Umbilical cord (tissue), 1 donor: ENCODE measurements at regions not wholly inside any gene's neighbourhood (a gene's known extent, or its start where the extent isn't known, plus 50 kb on each side); places are given as distances from the start of the nearest gene placed in this dataset.
"Not testable (repeated sequence)": the region's sequence is repeated elsewhere in the genome, so short reads cannot be mapped to it uniquely, and the experiment has no call there.

Experiments
- DNase-seq: peaks from one replicate; pipeline ENCODE4 v3.0.0-alpha.2; 2015; ENCODE audit warnings: low spot score

DNA sequence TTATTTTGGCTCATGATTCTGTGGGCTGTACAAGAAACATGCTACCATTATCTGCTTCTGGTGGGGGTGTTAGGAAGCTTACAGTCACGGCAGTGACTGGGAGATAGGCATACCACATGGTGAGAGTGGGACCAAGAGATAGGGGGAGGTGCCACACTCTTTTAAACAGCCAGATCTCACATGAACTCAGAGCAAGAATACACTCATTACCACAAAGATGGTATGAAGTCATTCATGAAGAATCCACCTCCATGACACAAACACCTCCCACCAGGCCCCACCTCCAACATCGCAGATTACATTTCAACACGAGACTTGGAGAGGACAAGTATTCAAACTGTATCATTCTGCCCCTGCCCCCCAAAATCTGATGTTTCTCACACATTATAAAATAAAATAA lies 2396.7 kb downstream of the PCDH7 start:
- DNase-seq = no peak

DNA sequence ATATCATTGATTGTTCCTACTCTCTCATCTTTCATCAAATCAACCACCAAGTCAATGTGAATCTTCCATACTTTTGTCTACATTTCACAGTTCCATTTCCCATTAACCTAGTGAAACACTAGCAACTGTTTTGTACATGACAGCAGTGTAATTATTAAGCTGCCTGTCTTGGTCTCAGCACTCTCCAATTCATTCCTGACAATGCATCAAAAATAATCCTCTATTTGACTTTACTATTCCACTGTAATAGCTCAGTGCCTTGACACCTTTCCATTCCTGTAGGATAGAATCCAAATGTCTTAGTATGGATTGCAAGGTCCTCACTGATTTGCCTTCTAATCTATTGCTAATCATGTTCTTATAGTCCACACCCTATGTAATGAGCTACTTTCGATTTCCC lies 2405.8 kb downstream of the PCDH7 start:
- no peak for DNase-seq

DNA sequence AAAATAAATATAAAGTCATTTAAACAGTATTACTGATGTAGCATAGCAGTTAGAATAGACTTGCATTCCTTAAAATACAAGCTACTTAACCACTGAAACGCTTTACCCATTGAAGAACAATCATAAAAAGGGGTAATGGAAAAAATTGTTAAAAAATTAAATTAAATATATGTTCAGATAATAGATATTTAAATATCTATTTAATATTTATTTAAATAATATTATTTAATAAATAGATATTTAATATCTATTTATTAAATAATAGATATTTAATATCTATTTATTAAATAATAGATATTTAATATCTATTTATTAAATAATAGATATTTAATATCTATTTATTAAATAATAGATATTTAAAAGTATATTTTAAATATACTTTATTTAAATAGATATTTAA lies 2410.5 kb downstream of the PCDH7 start:
- not testable (repeated sequence) for DNase-seq

DNA sequence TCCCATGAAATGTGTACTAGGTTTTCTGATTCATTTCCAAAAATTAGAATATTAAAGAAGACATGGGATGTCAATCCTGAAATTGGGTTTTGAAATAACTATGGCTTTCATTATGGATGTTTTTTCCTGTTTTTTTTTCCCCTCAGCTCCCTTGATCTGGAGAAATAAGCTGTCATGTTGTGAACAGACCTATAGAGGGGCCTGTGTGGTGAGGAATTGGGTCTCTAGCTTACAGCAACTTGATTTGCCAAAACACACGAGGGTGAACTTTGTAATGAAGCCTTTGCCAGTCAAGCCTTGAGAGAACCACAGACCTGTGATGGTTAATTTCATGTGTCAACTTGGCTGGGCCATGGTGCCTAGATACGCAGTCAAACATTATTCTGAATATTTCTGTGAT lies 2413.6 kb downstream of the PCDH7 start:
- no peak for DNase-seq

GRCh38 chr4:33134366-33134765 lies 2414.2 kb downstream of the PCDH7 start:
- DNase-seq = no peak

DNA sequence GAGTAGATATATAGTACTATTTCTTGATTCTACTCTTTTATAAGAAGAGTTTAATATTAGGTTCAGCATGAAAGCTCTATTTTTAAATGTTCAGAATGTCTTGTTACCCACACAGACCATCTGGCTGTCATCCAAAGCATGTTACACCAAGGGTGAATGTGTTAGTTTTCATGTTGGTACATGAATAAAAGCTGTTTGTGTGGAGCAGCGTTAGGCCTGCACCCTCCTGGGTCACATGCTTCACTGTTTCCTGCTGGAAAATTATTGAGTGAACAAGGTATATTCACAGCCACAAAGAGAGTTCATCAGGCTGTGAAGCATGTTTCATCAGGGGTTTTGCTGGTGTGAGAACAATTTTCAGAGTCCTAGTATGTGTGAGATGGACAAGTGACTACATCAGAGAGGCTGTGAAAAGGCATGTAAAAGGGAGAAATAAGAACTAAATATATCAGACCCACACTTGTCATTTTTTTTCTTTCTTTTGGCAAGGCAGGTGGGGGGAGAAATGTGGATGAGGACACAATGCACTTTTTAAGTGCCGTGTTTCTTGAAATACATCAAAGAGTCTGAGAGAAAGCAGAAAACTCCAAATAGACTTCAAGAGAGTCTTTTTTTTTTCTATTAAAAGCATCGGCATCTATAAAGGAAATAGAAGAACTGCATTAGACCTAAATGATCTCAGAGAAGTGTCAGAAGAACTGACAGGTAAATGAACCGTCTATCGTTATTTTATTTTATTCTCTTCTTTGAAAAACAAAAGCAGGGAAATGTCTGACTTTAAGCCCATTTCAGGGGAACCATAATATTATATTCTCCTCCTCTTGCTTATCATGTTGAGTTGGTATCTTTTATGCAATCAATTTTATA lies 2429.7 kb downstream of the PCDH7 start:
- peak; percentile 37 for DNase-seq

- DNase-seq = no peak
These were observed 2430.3 kb downstream of the PCDH7 start for GRCh38 chr4:33150525-33150910.

GRCh38 chr4:33160126-33160525 lies 2440.0 kb downstream of the PCDH7 start:
- no peak for DNase-seq

DNA sequence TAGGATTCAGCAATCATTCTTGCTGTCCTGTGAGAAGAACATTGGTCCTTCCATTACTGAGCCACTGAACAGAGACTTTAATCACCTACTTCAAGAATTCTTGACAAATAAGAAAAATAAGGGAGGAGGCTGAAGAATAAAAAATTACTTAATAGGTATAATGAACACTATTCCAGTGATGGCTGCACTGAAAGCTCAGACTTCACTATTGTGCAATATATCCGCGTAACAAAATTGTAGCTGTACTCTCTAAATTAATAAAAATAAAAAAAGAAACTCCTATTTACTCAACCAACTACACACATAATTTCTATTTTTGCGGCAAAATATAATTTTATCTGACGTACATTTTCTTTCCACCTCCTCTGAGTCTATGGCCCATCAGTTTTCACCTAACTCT lies 2441.0 kb downstream of the PCDH7 start:
- DNase-seq = no peak

- DNase-seq = no peak
These were observed 2442.0 kb downstream of the PCDH7 start for GRCh38 chr4:33162122-33162521.

DNA sequence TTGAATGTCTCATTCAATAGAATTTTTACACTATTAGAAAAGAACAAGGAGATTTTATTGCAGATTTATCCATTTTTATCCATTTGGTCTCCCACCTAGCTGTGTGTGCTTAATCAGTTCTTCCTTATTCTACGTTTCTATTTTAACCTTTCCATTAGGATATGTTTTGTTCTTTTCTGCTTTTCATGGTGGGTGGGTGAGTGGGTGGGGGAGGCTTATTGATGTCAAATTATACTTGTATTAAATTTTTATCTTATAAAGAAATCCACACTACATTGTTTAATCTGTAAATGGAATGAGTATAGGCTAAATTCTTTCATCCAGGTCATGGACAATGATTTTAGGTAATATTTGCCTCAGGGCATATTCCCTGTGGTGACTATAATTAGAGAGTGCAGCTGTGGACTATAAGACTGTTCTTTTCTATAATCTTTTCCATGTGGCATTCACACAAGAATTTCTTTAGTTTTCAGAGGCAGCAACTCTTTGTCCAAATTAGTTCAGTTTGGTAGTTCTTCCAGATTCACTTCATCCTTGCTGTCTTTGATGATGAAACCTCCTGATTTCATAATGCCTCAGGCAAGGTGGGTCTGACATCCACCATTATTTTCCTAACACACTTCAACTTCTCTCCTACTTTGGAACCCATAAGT lies 2451.8 kb downstream of the PCDH7 start:
- DNase-seq = no peak

DNA sequence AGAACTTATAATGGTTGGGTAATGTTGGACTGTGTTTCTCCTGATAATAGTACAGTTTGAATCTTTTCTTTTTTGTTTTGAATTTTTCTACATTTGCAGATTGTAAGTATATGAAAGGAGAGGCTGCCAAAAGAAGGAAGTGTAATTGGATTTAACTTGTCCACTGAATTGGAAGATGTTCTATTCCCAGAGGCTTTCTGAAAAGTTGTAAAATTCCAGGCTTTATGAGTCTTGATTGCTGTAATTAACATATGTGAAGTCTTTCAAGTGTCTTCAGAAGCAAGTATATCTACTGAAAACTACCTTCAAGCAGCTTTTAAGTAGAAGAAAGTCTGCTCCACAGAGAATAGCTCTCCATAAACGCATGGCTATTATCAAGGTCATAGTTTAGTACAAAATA lies 2456.4 kb downstream of the PCDH7 start:
- DNase-seq = no peak

DNA sequence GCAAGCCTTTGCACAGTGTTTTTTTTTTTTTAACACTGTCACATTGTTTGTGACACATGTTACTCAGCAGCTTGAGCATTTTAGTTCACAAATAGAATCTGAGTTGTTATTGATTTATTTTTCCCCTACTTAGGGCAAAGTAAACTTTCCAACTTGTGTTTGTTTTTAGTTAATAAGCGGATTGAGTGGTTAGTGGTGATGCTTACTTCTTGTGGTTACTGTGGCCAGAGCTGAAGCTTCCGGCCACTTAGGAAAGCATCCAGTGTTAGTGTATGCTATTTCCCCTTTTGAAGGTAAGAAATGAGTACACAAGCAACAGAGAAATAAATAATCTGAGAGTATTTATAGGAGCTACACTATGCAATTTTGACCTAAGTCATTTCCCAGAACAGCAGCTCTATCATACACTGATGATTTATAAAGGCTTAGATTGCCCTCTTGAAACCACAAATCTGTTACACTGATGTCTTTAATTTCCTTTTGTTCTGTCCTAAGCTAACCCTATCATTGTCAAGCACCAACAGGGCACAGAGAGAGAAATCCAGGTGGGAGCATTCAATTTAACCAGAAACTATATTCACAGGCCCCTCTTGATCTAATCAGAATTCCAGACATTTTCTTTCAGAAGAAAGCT lies 2464.6 kb downstream of the PCDH7 start:
- DNase-seq = peak; percentile 6

GRCh38 chr4:33187035-33187434 lies 2466.9 kb downstream of the PCDH7 start:
- no peak for DNase-seq

- DNase-seq = no peak
These were observed 2468.6 kb downstream of the PCDH7 start for GRCh38 chr4:33188733-33189132.

GRCh38 chr4:33189169-33189568 lies 2469.0 kb downstream of the PCDH7 start:
- DNase-seq = no peak

- no peak for DNase-seq
These were observed 2472.9 kb downstream of the PCDH7 start for GRCh38 chr4:33193109-33193508.

GRCh38 chr4:33200377-33200776 lies 2480.2 kb downstream of the PCDH7 start:
- DNase-seq = no peak

DNA sequence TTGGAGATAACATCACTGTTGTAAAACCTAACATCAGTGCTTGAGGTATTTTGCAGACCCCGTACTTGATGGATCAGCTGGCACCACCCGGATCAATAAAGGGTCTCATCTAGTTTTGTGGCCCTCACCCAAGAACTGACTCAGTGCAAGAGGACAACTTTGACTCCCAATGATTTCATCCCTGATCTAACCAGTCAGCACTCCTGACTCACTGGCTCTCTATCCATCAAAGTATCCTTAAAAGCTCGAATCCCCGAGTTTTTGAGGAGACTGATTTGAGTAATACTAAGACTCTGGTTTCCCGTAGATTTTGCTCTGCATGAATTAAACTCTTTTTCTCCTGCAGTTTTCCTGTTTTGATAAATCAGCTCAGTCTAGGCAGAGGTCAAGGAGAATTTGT lies 2498.1 kb downstream of the PCDH7 start:
- DNase-seq = no peak

DNA sequence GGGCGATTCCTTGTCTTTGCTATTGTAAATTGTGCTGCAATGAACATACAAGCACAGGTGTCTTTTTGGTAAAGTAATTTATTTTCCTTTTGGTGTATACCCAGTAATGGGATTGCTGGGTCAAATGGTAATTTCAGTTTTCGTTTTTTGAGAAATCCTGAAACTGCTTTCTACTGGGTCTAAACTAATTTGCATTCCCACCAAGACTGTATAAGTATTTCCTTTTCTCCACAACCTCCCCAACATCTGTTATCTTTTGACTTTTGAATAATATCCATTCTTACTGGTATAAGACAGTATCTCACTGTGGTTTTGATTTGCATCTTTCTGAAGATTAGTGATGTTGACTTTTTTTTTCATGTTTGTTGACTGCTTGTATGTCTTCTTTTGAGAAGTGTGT lies 2506.0 kb downstream of the PCDH7 start:
- no peak for DNase-seq

DNA sequence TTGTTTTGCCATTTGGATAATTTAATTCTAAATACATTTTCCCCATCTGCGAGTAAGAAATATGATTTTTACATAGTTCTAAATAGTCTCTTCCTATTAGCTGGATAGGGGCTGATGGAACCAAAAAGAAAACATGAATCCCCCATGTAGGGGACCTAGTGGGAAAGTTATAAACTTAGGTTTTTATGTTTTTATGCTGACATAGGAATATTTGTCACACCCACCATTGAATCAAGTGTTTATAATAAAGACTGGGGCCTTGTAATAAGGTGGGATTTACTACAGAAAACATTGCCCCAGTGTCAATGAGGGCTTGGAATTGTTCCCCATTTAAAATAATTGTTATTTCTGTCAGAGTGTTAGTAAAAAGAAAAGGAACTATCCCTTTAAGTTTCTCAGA lies 2506.6 kb downstream of the PCDH7 start:
- no peak for DNase-seq

DNA sequence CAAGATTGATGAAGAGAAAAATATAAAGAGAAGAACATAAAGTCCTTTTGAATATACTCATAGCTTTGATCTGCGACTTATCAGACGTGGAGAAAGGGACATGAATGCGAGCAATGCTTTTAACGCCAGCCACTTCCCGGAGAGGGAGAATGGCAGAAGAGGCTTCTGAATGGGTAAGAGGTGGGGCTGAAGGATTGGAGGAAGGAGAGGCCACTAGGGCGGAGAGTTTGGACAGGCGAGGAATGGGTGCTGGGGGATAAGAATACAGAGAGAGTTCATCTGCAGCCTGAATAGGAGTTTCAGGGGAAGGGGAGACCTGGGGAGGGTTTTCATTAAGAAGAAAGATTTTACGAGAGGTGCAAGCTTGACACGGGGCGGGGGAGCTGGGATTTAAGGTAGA lies 2534.9 kb downstream of the PCDH7 start:
- no peak for DNase-seq

- DNase-seq = no peak
These were observed 2535.3 kb downstream of the PCDH7 start for GRCh38 chr4:33255507-33255906.
